Stimulated activated CD4-positive, alpha-beta T cell treated with anti-CD3 and anti-CD28 coated beads, Interleukin-1b, Interleukin-23, amount 100 ng/mL, for 1 hour (primary cell): ENCODE measurements at regions not wholly inside any gene's neighbourhood (a gene's known extent, or its start where the extent isn't known, plus 50 kb on each side); places are given as distances from the start of the nearest gene placed in this dataset.
"Not testable (repeated sequence)": the region's sequence is repeated elsewhere in the genome, so short reads cannot be mapped to it uniquely, and the experiment has no call there.

Source experiments
- DNase-seq, 2 donors: peaks; one replicate each; pipeline ENCODE4 v3.0.0-alpha.2; 2020; ENCODE audit warnings: low read depth in 2 of 2

- DNase-seq, result no peak
Observed at GRCh38 chr4:38382520-38382919, 281.5 kb upstream of the KLF3 start.

- no peak for DNase-seq
Observed at GRCh38 chr4:38383646-38384121, 280.3 kb upstream of the KLF3 start.

- no peak for DNase-seq
Observed at GRCh38 chr4:38385093-38386004, 278.6 kb upstream of the KLF3 start.

GRCh38 chr4:38386005-38386551 is 277.9 kb upstream of the KLF3 start:
- no peak for DNase-seq

- no peak for DNase-seq
Observed at GRCh38 chr4:38386654-38387188, 277.3 kb upstream of the KLF3 start.

GRCh38 chr4:38387348-38387747 is 276.7 kb upstream of the KLF3 start:
- DNase-seq, result no peak

GRCh38 chr4:38387819-38388218 is 276.2 kb upstream of the KLF3 start:
- DNase-seq, result no peak

- DNase-seq, result not testable (repeated sequence)
Observed at GRCh38 chr4:38388907-38389306, 275.1 kb upstream of the KLF3 start.

- no peak for DNase-seq
Observed at GRCh38 chr4:38390969-38391545, 272.9 kb upstream of the KLF3 start.

- DNase-seq, result no peak
Observed at GRCh38 chr4:38392223-38392855, 271.7 kb upstream of the KLF3 start.

GRCh38 chr4:38396091-38396490 is 267.9 kb upstream of the KLF3 start:
- DNase-seq, result no peak

- no peak for DNase-seq
Observed at GRCh38 chr4:38396845-38397547, 267.0 kb upstream of the KLF3 start.

- no peak for DNase-seq
Observed at GRCh38 chr4:38400946-38401345, 263.1 kb upstream of the KLF3 start.

GRCh38 chr4:38406243-38406642 is 257.8 kb upstream of the KLF3 start:
- DNase-seq, result no peak

- DNase-seq, result no peak
Observed at GRCh38 chr4:38409852-38410251, 254.1 kb upstream of the KLF3 start.

GRCh38 chr4:38411092-38411491 is 252.9 kb upstream of the KLF3 start:
- DNase-seq, result no peak

GRCh38 chr4:38411981-38412536 is 251.9 kb upstream of the KLF3 start:
- DNase-seq, result no peak

- no peak for DNase-seq
Observed at GRCh38 chr4:38413524-38414341, 250.3 kb upstream of the KLF3 start.

- no peak for DNase-seq
Observed at GRCh38 chr4:38414410-38414809, 249.6 kb upstream of the KLF3 start.

- DNase-seq, result no peak
Observed at GRCh38 chr4:38415682-38416081, 248.3 kb upstream of the KLF3 start.
